ENCODE measurements at regions not wholly inside any gene's neighbourhood (a gene's known extent, or its start where the extent isn't known, plus 50 kb on each side); places are given as distances from the start of the nearest gene placed in this dataset.

DNA sequence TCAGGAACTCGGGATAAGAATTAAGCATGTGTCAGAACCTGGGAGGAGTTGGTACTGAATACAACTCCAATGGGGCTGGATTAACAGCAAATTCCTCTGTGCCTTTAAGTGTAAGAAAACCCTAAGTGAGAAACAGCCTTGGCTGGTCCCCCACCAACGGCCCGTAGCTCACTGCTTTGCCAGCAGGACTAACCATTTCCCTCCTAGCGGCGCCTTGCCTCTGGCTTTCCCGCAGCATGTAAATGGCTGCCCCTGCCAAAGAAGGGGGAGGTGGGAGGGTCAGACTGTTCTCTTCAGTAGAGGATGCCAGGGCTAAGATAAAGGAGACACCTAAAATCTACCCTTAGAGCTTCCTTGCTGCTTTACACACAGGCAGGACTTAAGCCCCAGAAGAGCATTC is 51.0 kb upstream of the SH3GL3 start:
- no peak overlapping the region for H3K27ac ChIP-seq
- TF ChIP-seq, protein P1, sequence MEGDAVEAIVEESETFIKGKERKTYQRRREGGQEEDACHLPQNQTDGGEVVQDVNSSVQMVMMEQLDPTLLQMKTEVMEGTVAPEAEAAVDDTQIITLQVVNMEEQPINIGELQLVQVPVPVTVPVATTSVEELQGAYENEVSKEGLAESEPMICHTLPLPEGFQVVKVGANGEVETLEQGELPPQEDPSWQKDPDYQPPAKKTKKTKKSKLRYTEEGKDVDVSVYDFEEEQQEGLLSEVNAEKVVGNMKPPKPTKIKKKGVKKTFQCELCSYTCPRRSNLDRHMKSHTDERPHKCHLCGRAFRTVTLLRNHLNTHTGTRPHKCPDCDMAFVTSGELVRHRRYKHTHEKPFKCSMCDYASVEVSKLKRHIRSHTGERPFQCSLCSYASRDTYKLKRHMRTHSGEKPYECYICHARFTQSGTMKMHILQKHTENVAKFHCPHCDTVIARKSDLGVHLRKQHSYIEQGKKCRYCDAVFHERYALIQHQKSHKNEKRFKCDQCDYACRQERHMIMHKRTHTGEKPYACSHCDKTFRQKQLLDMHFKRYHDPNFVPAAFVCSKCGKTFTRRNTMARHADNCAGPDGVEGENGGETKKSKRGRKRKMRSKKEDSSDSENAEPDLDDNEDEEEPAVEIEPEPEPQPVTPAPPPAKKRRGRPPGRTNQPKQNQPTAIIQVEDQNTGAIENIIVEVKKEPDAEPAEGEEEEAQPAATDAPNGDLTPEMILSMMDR (conservative IDR thresholded peaks at IDR 0.05): no peak
